ENCODE measurements at regions not wholly inside any gene's neighbourhood (a gene's known extent, or its start where the extent isn't known, plus 50 kb on each side); places are given as distances from the start of the nearest gene placed in this dataset.

GRCh38 chr2:118502106-118502505 is 345.3 kb downstream of the EN1 start:
- 33% methylated on average over 2 of the region's 2 CpGs for WGBS (ENCODE audit: insufficient coverage, insufficient replicate concordance, low lambda C conversion rate, missing lambda C conversion rate)
- H3K27ac ChIP-seq (ENCODE audit: control insufficient read depth, insufficient read depth), result no peak overlapping the region
- no peaks in the 10 kb centered on the region for H3K36me3 ChIP-seq (ENCODE audit: control insufficient read depth in 2 of 2, insufficient read depth in 2 of 2, low read length in 1 of 2)
- SMC1A ChIA-PET (ENCODE audit: uncharacterized antibody, unreplicated experiment), result interaction anchor here (0.6 kb wide), 1 partner anchor 289 kb away, joined by 3 read pairs; no protein-coding TSS in a partner anchor
- FAIRE-seq (no peak), ATAC-seq (no peak), DNase-seq (ENCODE audit: low read depth, low spot score) (no peak)
- no peaks in the 10 kb centered on the region for H3K9me3 ChIP-seq (replicated peaks; ENCODE audit: control insufficient read depth, insufficient read depth, low read length)
- TF ChIP-seq, protein P1, sequence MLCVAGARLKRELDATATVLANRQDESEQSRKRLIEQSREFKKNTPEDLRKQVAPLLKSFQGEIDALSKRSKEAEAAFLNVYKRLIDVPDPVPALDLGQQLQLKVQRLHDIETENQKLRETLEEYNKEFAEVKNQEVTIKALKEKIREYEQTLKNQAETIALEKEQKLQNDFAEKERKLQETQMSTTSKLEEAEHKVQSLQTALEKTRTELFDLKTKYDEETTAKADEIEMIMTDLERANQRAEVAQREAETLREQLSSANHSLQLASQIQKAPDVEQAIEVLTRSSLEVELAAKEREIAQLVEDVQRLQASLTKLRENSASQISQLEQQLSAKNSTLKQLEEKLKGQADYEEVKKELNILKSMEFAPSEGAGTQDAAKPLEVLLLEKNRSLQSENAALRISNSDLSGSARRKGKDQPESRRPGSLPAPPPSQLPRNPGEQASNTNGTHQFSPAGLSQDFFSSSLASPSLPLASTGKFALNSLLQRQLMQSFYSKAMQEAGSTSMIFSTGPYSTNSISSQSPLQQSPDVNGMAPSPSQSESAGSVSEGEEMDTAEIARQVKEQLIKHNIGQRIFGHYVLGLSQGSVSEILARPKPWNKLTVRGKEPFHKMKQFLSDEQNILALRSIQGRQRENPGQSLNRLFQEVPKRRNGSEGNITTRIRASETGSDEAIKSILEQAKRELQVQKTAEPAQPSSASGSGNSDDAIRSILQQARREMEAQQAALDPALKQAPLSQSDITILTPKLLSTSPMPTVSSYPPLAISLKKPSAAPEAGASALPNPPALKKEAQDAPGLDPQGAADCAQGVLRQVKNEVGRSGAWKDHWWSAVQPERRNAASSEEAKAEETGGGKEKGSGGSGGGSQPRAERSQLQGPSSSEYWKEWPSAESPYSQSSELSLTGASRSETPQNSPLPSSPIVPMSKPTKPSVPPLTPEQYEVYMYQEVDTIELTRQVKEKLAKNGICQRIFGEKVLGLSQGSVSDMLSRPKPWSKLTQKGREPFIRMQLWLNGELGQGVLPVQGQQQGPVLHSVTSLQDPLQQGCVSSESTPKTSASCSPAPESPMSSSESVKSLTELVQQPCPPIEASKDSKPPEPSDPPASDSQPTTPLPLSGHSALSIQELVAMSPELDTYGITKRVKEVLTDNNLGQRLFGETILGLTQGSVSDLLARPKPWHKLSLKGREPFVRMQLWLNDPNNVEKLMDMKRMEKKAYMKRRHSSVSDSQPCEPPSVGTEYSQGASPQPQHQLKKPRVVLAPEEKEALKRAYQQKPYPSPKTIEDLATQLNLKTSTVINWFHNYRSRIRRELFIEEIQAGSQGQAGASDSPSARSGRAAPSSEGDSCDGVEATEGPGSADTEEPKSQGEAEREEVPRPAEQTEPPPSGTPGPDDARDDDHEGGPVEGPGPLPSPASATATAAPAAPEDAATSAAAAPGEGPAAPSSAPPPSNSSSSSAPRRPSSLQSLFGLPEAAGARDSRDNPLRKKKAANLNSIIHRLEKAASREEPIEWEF (IDR thresholded peaks at IDR 0.05; ENCODE audit: insufficient replicate concordance, low read depth, low read length), result no peak
- TF ChIP-seq, protein P2, sequence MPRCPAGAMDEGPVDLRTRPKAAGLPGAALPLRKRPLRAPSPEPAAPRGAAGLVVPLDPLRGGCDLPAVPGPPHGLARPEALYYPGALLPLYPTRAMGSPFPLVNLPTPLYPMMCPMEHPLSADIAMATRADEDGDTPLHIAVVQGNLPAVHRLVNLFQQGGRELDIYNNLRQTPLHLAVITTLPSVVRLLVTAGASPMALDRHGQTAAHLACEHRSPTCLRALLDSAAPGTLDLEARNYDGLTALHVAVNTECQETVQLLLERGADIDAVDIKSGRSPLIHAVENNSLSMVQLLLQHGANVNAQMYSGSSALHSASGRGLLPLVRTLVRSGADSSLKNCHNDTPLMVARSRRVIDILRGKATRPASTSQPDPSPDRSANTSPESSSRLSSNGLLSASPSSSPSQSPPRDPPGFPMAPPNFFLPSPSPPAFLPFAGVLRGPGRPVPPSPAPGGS (IDR thresholded peaks at IDR 0.05; ENCODE audit: borderline replicate concordance, insufficient read depth, low read depth, low read length, poor library complexity, severe bottlenecking), result no peak
- no peak for TF ChIP-seq NFIC (IDR thresholded peaks at IDR 0.05; ENCODE audit: low read depth, low read length)
- RAD21 ChIA-PET (ENCODE audit: unreplicated experiment), result no interaction called here
- no TSS peak for BruUV-seq (replicated peaks)
- in situ Hi-C loops (cut with MboI), result no loop called here
- intact Hi-C loops (cut with micrococcal nuclease; ENCODE audit: unreplicated experiment), result no loop called here
- H4K20me1 ChIP-seq (ENCODE audit: control insufficient read depth, insufficient read depth), result no peaks in the 10 kb centered on the region
- no peak overlapping the region for H3K9ac ChIP-seq (ENCODE audit: control insufficient read depth, insufficient read depth, low read length)
- CTCF ChIA-PET, result no interaction called here
- no peak overlapping the region for H3K4me3 ChIP-seq
- no peaks in the 10 kb centered on the region for H3K79me2 ChIP-seq (ENCODE audit: control insufficient read depth, insufficient read depth, low read length)
- POLR2A ChIA-PET, result no interaction called here
- no peak overlapping the region for H3K4me2 ChIP-seq (ENCODE audit: control insufficient read depth, insufficient read depth)
- no peak overlapping the region for H2AFZ ChIP-seq (ENCODE audit: control insufficient read depth, low read depth, low read length)
- H3K4me1 ChIP-seq (ENCODE audit: control insufficient read depth, insufficient read depth, low read length), result no peaks in the 10 kb centered on the region
- no peaks in the 10 kb centered on the region for H3K27me3 ChIP-seq (replicated peaks in 1 of 2; ENCODE audit: control insufficient read depth in 2 of 2, insufficient read depth in 2 of 2, low read length in 1 of 2)

All from GM12878 (cell line).